Nephron progenitor cell (in vitro differentiated cells): ENCODE measurements at regions not wholly inside any gene's neighbourhood (a gene's known extent, or its start where the extent isn't known, plus 50 kb on each side); places are given as distances from the start of the nearest gene placed in this dataset.
A peak's percentile ranks its signal among the peaks of the same experiment; 100 is the strongest.

Experiments
- DNase-seq: peaks from one replicate; pipeline ENCODE4 v3.0.0; 2021
- H3K27ac Mint-ChIP-seq: 2 replicates; pipeline ENCODE4 v1.8.0; 2021; ENCODE audit warnings: mild to moderate bottlenecking, moderate library complexity, mixed read lengths
- H3K27me3 Mint-ChIP-seq: 2 replicates; pipeline ENCODE4 v1.8.0; 2021; ENCODE audit warnings: mild to moderate bottlenecking, low read depth, mixed read lengths; ENCODE audit not compliant: poor library complexity
- H3K36me3 Mint-ChIP-seq: 2 replicates; pipeline ENCODE4 v1.8.0; 2021; ENCODE audit warnings: low read depth, mixed read lengths
- H3K4me1 Mint-ChIP-seq: 2 replicates; pipeline ENCODE4 v1.8.0; 2021; ENCODE audit warnings: mixed read lengths
- H3K4me3 Mint-ChIP-seq: 2 replicates; pipeline ENCODE4 v1.8.0; 2021; ENCODE audit warnings: mild to moderate bottlenecking, moderate library complexity, mixed read lengths
- H3K9me3 Mint-ChIP-seq: 2 replicates; pipeline ENCODE4 v1.8.0; 2021; ENCODE audit warnings: mild to moderate bottlenecking, moderate library complexity, mixed read lengths
- TF ChIP-seq, protein P1 (sequence below): fragments of 200-600 bp; sonication (generic); IDR thresholded peaks from 2 replicates; pipeline ENCODE4 v1.5.0; 2021; ENCODE audit warnings: antibody characterized with exemption

DNA sequence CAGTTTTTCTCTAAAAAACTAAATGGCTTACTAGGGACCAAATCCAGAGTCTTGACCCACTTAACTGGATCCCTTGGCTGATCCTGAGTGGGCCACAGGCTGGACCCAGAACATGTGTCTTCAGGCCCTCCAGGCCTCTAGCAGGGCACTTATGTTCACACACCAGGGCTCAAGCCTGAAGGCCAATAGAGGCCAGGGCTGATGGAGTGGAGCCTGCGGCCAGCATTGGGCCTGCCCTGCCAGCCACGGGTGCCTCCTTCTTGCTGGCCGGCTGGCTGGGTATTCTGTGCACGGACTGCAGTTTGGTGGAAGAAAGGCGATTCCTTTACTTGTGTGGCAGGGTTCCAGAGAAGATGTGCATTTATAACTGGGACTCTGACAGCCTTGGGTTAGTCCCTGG, 103.0 kb upstream of the ZNF32 start:
- H3K4me1 Mint-ChIP-seq = peaks cover 43% of the 10 kb centered on the region
- H3K27me3 Mint-ChIP-seq = peaks cover 30% of the 10 kb centered on the region
- no peaks in the 10 kb centered on the region for H3K9me3 Mint-ChIP-seq
- H3K36me3 Mint-ChIP-seq = no peaks in the 10 kb centered on the region
- H3K27ac Mint-ChIP-seq = no peak overlapping the region
- no peak for DNase-seq
- TF ChIP-seq, protein P1, sequence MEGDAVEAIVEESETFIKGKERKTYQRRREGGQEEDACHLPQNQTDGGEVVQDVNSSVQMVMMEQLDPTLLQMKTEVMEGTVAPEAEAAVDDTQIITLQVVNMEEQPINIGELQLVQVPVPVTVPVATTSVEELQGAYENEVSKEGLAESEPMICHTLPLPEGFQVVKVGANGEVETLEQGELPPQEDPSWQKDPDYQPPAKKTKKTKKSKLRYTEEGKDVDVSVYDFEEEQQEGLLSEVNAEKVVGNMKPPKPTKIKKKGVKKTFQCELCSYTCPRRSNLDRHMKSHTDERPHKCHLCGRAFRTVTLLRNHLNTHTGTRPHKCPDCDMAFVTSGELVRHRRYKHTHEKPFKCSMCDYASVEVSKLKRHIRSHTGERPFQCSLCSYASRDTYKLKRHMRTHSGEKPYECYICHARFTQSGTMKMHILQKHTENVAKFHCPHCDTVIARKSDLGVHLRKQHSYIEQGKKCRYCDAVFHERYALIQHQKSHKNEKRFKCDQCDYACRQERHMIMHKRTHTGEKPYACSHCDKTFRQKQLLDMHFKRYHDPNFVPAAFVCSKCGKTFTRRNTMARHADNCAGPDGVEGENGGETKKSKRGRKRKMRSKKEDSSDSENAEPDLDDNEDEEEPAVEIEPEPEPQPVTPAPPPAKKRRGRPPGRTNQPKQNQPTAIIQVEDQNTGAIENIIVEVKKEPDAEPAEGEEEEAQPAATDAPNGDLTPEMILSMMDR = no peak
- no peak overlapping the region for H3K4me3 Mint-ChIP-seq

DNA sequence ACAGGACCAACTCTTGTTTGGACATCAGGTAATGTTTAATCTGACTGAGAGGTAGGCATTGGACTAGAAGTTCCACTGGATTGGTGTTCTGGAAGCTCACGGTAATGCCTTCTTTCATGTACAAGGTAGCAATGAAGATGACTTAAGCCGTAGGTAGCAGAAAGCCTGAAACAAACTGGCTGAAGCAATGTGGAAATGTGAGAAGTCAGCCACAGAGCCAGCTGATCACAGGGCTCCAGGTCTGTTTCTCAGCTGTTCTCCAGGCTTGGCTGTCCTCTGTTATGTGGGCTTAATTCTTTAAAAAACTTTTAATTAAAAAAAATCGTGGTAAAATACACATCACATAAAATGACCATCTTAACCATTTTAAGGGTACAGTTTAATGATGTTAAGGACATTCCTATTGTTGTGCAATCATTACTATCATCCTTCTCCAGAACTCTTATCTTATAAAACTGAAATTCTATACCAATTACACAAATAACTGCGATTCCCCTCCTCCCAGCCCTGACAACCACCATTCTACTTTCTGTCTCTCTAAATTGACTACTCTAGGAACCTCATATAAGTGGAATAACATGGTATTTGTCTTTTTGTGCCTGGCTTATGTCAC, 101.4 kb upstream of the ZNF32 start:
- Mint-ChIP-seq H3K4me3 (no peak overlapping the region), H3K9me3 (no peaks in the 10 kb centered on the region), H3K36me3 (no peaks in the 10 kb centered on the region), H3K4me1 (peaks cover 31% of the 10 kb centered on the region), H3K27ac (no peak overlapping the region), H3K27me3 (peaks cover 22% of the 10 kb centered on the region)
- TF ChIP-seq, protein P1 = no peak
- DNase-seq = no peak

- DNase-seq = no peak
- Mint-ChIP-seq H3K27ac (peak overlapping the region; percentile 49), H3K9me3 (no peaks in the 10 kb centered on the region), H3K4me1 (peaks cover 24% of the 10 kb centered on the region), H3K4me3 (no peak overlapping the region), H3K36me3 (no peaks in the 10 kb centered on the region), H3K27me3 (peaks cover 21% of the 10 kb centered on the region)
- TF ChIP-seq, protein P1 = no peak
Measured at GRCh38 chr10:43749145-43749576, 100.5 kb upstream of the ZNF32 start.

DNA sequence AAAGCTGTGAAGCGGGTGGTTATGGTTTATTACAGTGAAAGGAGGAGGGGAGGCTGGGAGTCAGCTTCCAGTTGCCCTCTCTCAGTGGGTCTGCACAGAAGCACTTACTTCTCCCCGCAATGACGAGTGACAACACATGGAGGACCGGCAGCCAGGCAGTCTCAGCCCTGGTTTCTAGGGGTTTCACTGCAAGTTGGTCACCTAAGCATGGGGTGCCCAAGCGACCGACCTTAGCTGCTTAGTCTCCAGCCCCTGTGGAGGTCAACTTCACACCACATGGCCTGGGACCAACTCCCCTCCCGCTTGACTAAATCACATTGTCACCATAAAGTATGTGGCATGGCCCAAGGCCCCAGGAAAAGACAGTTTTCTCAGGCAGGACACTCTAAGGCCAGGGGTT, 99.9 kb upstream of the ZNF32 start:
- no peak overlapping the region for H3K4me3 Mint-ChIP-seq
- no peaks in the 10 kb centered on the region for H3K9me3 Mint-ChIP-seq
- TF ChIP-seq, protein P1 = no peak
- H3K36me3 Mint-ChIP-seq = no peaks in the 10 kb centered on the region
- peaks cover 24% of the 10 kb centered on the region for H3K4me1 Mint-ChIP-seq
- peaks cover 19% of the 10 kb centered on the region for H3K27me3 Mint-ChIP-seq
- H3K27ac Mint-ChIP-seq = peak overlapping the region; percentile 49
- DNase-seq = no peak

DNA sequence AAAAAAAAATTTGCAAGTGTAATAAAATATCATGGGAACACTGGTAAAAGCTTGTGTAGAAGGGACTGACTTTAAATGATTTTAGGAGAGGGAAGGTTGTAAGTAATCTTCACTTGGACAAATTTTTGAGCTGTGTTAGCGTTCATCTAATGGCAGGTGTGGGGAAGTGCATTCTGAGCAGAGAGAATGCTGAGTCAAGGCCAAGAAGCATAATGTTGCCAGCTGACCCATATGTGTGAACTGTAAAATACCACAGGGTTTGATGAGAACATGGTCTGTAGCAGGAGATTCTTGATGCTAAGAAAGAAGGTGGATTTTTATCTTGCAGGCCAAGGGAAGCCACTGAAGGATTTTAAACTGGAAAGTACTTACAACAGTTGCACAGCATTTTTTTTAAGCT, 98.2 kb upstream of the ZNF32 start:
- TF ChIP-seq, protein P1 = no peak
- Mint-ChIP-seq H3K4me1 (peaks cover 23% of the 10 kb centered on the region), H3K4me3 (no peak overlapping the region), H3K27ac (no peak overlapping the region), H3K36me3 (peaks cover 3% of the 10 kb centered on the region), H3K27me3 (peaks cover 24% of the 10 kb centered on the region), H3K9me3 (peaks cover 8% of the 10 kb centered on the region)
- no peak for DNase-seq

- peaks cover 15% of the 10 kb centered on the region for H3K4me1 Mint-ChIP-seq
- H3K27me3 Mint-ChIP-seq = peaks cover 17% of the 10 kb centered on the region
- no peak overlapping the region for H3K4me3 Mint-ChIP-seq
- TF ChIP-seq, protein P1 = no peak
- DNase-seq = no peak
- peaks cover 3% of the 10 kb centered on the region for H3K36me3 Mint-ChIP-seq
- peaks cover 11% of the 10 kb centered on the region for H3K9me3 Mint-ChIP-seq
- H3K27ac Mint-ChIP-seq = no peak overlapping the region
Measured at GRCh38 chr10:43739161-43739560, 90.5 kb upstream of the ZNF32 start.
